ENCODE measurements at regions not wholly inside any gene's neighbourhood (a gene's known extent, or its start where the extent isn't known, plus 50 kb on each side); places are given as distances from the start of the nearest gene placed in this dataset.
"Not testable (repeated sequence)": the region's sequence is repeated elsewhere in the genome, so short reads cannot be mapped to it uniquely, and the experiment has no call there.

DNA sequence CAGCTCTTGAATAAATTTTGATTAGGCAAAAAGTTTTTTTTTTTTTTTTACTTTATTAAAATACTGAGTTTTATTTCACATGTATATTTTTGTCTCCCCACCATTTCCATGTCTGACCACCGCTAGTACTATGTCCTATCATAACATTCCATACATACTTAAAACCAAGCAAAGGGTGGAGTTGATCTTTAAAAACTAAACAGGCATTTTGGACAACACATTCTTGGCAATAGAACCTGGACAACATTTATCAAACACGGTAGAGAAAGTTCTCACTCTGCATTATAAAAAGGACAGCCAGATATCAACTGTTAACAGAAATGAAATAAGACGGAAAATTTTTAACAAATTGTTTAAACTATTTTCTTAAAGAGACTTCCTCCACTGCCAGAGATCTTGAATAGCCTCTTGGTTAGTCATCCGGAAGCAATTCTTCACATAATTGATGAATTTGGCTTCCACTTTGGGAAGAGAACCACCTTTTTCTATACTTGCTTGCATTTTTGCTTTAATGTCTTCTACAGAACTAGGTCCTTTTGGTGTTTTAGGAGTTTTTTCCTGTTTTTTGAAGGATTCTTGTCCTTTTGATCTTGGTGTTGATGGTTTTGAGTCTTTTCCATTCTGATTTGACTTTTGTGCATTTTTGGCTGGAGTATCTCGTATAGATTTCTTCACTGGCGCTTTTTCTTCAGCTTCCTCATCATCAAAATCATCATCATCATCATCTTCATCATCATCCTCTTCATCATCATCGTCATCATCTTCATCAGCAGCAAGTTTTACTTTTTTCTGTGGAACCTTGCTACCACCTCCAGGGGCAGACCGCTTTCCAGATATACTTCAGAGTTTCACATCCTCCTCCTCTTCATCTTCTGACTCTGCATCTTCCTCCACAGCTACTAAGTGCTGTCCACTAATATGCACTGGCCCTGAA, 58.7 kb downstream of the POU5F2 start:
- DNase-seq (ENCODE audit: low read depth), result not testable (repeated sequence)

DNA sequence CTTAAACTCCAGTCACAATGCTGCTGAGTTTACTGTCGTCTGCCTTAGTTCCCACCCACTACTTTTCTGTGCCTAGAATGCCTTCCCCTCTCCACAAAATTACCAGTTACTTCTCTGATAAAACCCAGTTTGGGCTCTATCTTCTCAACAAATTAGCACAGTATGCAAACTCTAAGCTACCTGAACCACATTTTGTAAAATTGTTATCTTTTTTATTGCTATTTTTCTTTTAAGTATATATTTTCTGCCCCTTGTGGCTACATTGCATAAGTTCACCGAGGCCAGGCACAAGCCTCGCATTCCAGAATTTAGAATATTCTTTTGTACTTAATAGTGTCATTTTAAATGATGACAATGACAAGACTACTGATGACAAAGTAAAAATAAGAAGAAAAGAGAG, 60.0 kb downstream of the POU5F2 start:
- DNase-seq (ENCODE audit: low read depth), result no peak

DNA sequence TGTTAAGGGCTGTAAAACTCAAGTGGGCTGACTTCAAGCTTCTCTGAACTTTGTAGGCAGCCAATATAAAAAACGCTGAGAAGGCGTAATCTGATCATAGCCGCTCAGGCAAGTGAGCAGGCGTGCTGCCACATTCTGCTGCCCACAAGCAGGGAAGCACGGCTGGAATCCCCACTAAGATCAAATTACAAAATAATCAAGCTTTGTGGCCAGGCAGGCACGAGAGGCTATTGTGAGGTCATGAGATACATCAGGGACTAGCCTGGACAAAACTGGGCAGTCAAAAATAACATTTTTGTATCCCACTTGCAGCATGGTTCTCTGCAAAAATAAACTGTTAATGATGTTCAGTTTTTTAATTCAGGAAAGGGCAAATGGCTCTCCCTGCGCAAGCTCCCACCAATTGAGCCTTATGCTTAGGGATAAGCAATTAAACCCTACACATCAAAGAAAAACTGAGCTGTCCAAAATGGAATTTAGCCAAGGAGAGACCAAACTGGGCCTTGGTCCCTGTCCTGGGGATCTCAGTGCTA, 64.0 kb downstream of the POU5F2 start:
- DNase-seq (ENCODE audit: low read depth), result peak; percentile 60

DNA sequence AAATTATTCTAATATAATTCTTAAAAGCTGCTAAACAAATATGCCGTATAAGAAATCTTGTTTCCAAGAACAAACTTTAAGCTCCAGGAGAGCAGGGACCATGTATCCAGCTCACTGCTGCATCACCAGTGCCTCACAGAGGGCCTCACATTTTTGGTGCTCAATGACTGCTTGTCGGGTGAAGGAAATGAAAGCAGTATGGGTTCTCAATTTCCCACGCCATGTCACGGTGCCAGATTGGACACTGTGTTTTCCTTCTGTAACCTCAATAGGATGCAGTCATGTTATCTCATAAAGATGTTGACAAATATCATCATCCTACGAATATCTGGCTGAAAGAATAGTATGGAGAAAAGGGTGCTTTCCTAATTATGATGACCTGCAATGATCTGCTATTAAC, 64.7 kb downstream of the POU5F2 start:
- DNase-seq (ENCODE audit: low read depth), result no peak

DNA sequence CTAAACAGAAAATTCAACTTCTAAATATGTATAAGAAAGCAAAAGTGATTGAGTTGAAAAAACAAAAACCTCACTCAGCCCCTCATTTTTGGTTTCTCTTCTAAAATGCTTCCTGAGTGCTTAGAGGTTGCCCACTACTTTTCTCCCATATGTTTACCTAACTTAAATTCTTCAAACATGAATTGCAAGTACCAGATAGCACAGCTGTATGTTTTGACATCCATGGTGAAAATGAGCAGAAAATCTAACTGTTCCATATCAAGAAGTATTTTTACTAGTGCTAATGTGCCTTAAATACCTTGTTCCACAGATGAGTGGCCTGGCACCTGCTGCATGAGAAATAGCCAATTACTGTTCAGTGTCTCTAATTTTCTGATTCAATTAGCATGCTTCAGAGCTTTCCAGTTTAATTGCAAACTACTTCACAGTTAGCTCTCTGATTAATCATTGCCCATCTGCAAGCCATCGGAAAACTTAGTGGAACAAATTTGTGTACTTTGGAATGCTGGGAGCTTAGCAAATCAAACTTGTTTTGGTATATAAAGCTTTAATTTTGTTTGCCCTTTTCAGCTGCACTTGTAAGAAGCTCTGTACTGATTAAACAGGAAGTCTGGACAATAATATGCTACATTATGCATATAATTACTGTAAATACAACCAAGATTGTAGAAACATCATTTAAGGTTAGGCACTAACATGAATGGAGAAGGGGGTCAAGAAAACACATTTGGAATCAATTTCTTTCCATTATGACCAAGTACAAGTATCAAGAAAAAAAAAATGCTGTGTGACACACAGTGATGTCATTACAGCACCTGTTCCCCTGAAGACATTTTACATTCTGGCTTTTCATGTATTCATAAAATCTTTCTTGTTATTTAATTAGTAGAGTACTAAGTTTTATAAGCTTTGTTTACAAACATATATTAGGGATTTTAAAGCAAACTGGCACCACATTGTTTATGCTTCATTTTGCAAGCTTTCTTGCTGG, 65.6 kb downstream of the POU5F2 start:
- DNase-seq (ENCODE audit: low read depth), result no peak

DNA sequence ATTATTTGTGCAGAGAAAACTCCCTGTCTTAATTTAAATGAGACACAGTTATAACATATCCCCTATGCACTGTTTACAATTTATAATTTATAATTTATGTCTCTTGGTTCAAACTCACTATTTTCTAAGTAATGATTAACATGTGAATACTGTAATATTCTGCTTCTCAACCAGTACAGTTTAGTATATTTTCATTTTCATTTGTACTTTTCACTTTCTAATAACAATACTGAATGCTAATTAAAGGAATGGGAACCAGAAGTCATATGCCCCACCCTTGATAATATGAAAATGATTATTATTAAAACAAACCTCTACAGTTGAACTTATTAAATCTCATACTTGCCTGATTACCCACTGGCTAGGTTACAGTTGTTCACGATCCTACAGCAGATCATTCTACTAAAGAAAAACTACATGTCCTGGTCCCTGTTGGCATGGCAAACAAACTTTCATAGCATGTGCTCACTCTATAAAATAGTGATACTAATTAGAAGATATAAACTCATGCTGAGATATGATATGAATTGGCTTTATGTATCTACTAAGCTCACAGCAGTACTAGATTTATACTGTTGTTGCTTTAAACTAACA, 66.4 kb downstream of the POU5F2 start:
- no peak for DNase-seq (ENCODE audit: low read depth)

DNA sequence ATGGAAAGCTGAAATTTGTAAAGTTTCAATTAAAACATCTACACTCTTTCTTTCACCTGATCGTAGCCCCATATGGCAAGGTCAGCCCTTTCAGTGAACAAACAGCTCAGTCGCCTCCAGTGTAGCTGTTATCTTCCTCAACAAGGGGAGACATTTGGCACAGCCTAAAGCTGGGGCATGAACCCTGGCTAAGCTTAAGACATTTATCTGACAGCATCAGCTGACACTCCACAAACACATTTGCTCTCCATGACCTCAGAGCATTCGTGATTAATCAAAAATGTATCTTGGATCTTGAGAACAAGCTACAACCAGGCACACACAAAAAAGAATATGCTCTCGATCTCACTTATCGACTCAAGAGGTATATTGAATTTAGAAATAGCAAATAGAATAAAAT, 67.3 kb downstream of the POU5F2 start:
- no peak for DNase-seq (ENCODE audit: low read depth)

DNA sequence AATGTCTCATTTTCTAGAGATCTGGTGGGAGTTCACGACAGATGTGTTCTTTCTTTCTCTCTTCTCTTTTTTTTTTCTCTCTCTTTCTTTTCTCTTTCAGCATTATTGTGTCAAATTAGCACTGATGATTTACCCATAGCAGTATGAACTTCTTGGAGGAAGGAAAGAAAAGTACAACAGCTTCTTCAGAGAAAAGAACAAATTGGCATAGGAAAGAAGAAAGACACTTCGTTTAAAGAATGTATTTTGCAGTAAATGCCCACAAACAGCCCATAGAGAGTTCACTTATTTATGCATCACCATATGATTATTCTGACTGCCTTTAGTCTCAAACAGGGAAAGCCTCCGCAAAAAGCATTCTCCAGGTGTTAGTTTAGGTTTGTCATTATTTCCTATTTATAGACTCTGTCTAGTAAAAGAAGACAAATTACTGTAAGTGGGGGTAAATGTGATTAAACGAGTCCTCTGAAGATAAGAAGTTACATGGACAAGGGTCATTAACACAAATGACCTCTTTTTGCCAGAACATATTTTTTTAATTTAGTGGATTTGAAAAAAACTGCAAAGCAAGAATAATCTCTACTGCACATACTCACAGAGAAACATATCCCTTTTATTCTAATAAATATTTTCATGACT, 68.0 kb downstream of the POU5F2 start:
- no peak for DNase-seq (ENCODE audit: low read depth)

DNA sequence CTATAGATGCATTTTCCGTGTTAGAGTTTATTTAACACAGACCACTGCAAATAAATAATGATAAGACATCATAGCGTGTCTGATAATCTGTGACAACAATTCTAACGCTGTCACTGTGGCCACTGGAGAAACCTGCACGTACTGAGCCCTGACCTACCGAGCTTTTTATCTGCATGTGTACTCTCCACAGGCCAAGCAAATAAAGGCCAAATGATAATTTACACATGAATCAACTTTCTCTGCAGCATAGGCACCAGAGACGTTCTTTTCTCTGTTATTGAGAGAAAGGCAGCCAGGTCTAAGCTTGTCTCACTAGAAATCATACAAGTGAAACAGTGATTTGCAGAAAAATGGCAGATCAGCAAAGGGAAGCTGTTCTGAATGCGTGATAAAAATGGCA, 75.8 kb downstream of the POU5F2 start:
- no peak for DNase-seq (ENCODE audit: low read depth)

DNA sequence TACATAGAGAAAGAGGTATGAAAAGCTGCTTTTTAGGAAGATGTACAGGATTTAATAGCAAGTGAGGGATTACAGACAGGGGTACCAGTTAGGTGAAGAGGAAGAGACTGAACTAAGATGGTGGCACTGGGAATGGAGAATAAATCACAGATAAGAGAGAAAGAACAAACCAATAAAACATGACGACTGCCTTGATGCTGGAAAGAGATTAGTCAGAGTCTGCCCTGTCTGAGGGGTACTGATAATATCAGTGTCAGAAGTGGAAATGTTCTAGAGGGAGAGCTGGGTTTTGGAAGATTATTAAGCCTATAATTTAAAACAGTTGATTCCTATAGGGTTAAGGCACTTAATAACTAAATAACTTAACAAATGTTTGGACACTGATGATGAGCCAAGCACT, 77.7 kb downstream of the NR2F1 start:
- DNase-seq (ENCODE audit: low read depth), result no peak

DNA sequence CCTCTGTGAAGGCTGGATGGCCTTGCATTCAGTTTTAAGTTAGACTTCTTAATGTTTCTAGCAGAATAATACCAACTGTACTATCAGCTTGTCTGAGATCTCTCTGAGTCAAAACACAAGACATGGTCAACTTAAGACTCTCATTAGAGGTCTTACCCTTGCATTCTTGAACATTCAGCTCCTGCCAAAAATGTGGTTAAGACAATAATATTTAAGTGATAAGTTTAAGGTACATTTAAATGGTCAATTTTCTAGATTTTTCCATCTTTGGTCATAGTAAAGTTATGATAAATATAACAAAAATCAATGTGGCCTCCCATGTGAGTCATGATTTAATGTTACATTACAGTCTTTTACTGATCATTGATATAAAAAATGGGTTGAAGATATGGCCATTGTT, 75.0 kb downstream of the NR2F1 start:
- DNase-seq (ENCODE audit: low read depth), result no peak

DNA sequence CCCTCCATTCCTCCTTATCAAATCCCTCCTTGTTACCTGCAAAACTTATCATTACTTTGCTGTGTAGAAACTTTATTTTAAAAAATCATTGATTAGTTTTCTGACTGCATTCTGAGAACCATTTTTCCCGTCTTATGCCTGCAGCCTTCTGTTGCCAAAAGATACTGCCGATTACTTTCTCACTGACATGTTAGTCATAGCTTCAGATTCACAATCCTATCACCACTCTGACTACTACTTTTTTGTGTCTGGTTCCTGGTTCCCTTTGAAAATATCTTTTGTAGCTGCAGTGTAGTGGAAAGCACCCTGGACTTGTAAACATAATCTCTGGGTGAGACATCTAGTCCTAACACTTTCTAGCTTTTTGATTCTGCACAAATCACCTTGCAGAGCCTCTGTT, 71.7 kb downstream of the NR2F1 start:
- DNase-seq (ENCODE audit: low read depth), result no peak

DNA sequence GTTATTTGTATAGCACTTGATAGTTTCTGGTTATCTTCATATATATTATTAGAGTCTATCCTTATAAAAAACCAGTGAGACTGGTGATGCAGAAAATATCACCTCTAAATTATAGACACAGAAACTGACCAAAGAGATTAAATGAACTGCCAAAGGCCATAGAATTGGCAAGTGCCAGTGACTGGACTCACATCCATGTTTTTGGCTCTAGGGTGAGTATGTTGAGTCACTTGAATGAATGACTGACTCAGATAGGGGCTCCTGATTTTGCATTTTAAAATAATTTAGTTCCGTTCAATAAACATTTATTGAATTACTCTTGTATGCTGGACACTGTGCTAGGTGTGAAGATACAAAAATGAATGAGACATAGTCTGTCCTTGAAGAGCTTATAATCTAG, 70.7 kb downstream of the NR2F1 start:
- DNase-seq (ENCODE audit: low read depth), result no peak

DNA sequence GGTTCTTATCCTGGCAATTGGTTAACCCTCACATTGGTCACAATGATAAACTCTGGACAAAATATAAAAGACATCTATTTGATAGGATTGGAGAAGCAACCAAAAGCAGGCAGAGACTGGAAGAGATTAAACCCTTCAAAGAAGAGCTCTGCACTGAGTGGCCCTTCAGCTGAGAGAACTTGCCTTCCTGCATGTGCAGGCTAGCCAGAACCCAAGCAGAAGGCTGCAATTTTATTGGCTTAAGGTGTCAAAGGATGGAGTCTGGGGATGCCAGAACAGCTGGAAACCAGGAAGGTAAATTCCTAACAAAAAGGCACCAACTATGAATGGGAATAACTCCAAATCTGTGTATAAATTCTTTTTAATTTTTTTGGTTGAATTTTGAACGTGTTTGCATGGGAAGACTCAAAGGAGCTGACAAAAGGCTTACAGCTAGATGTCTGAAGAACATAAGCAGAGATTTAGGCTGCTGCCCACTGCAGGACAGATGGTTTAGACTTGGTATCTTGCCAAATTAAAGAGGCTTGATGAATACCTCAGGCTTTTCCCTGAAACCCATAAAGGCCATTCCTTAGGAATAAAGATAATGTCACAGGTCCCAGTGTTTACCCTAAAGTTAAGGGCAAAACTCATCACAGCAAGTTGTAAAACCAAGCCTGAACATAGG, 66.3 kb downstream of the NR2F1 start:
- DNase-seq (ENCODE audit: low read depth), result no peak

DNA sequence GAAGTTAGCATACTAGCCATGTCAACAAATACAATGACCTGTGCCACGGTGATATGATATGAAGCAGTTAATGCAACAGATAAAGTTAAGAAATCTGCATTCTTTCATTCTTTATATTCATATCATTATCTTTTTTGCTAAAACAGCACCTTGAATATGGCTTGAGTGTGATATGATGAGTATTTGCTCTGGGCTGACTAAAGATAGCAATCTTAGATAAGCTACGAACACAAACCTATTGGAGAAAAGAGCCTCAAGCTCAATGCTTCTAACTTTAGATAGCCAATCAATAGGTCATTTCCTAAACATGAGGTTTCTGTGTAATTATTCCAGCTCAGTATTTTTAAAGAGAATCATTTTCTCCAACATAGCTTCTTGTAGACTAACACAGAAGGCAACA, 61.7 kb downstream of the NR2F1 start:
- no peak for DNase-seq (ENCODE audit: low read depth)
